GM12891 (cell line): ENCODE measurements at regions not wholly inside any gene's neighbourhood (a gene's known extent, or its start where the extent isn't known, plus 50 kb on each side); places are given as distances from the start of the nearest gene placed in this dataset.

Source experiments
- PAX5 ChIP-seq: IDR thresholded peaks from 2 replicates; pipeline ENCODE4 v1.6.1; 2011; ENCODE audit warnings: low read length, moderate library complexity, mild to moderate bottlenecking; ENCODE audit not compliant: insufficient read depth, severe bottlenecking
- POLR2A ChIP-seq: IDR thresholded peaks from 2 replicates; pipeline ENCODE4 v1.6.1; 2011; ENCODE audit warnings: low read depth, low read length, control low read depth
- POLR2AphosphoS5 ChIP-seq: IDR thresholded peaks from 2 replicates; pipeline ENCODE4 v1.6.1; 2011; ENCODE audit warnings: low read depth, low read length, control low read depth
- POU2F2 ChIP-seq: IDR thresholded peaks from 2 replicates; pipeline ENCODE4 v1.6.1; 2011; ENCODE audit warnings: low read depth, mild to moderate bottlenecking, control low read depth, low read length, moderate library complexity
- SPI1 ChIP-seq: IDR thresholded peaks from 2 replicates; pipeline ENCODE4 v1.6.1; 2011; ENCODE audit warnings: low read depth, low read length, control low read depth
- TAF1 ChIP-seq: IDR thresholded peaks from 2 replicates; pipeline ENCODE4 v1.6.1; 2011; ENCODE audit warnings: low read depth, low read length, control low read depth

GRCh38 chrX:34404386-34405070 lies 252.6 kb downstream of the TMEM47 start:
- TF ChIP-seq POLR2A (no peak), SPI1 (no peak), POLR2AphosphoS5 (no peak), TAF1 (no peak), POU2F2 (no peak), PAX5 (no peak)
